ENCODE measurements at regions not wholly inside any gene's neighbourhood (a gene's known extent, or its start where the extent isn't known, plus 50 kb on each side); places are given as distances from the start of the nearest gene placed in this dataset.
"Not testable (repeated sequence)": the region's sequence is repeated elsewhere in the genome, so short reads cannot be mapped to it uniquely, and the experiment has no call there.

GRCh38 chr19:27746691-27747380 is 1466.1 kb downstream of the UQCRFS1 start:
- DNase-seq, result no peak

GRCh38 chr19:27745978-27746542 is 1466.9 kb downstream of the UQCRFS1 start:
- no peak for DNase-seq

GRCh38 chr19:27744926-27745768 is 1467.8 kb downstream of the UQCRFS1 start:
- DNase-seq, result no peak

- DNase-seq, result no peak
Observed at GRCh38 chr19:27742041-27742440, 1470.9 kb downstream of the UQCRFS1 start.

- DNase-seq, result no peak
Observed at GRCh38 chr19:27741236-27741635, 1471.7 kb downstream of the UQCRFS1 start.

GRCh38 chr19:27740396-27740795 is 1472.6 kb downstream of the UQCRFS1 start:
- DNase-seq, result no peak

- DNase-seq, result no peak
Observed at GRCh38 chr19:27738569-27739193, 1474.3 kb downstream of the UQCRFS1 start.

- no peak for DNase-seq
Observed at GRCh38 chr19:27736225-27736624, 1476.7 kb downstream of the UQCRFS1 start.

GRCh38 chr19:27735314-27735713 is 1477.6 kb downstream of the UQCRFS1 start:
- DNase-seq, result no peak

GRCh38 chr19:27734496-27735220 is 1478.3 kb downstream of the UQCRFS1 start:
- no peak for DNase-seq

- DNase-seq, result no peak
Observed at GRCh38 chr19:27733551-27734266, 1479.2 kb downstream of the UQCRFS1 start.

- DNase-seq, result no peak
Observed at GRCh38 chr19:27729332-27729731, 1483.6 kb downstream of the UQCRFS1 start.

GRCh38 chr19:27722625-27723024 is 1490.3 kb downstream of the UQCRFS1 start:
- DNase-seq, result no peak

GRCh38 chr19:27720155-27720554 is 1492.8 kb downstream of the UQCRFS1 start:
- no peak for DNase-seq

GRCh38 chr19:27719034-27719433 is 1493.9 kb downstream of the UQCRFS1 start:
- DNase-seq, result no peak

GRCh38 chr19:27718234-27718633 is 1494.7 kb downstream of the UQCRFS1 start:
- DNase-seq, result no peak

- DNase-seq, result no peak
Observed at GRCh38 chr19:27717825-27718224, 1495.1 kb downstream of the UQCRFS1 start.

- DNase-seq, result no peak
Observed at GRCh38 chr19:27716922-27717321, 1496.0 kb downstream of the UQCRFS1 start.

GRCh38 chr19:27714857-27715256 is 1498.1 kb downstream of the UQCRFS1 start:
- no peak for DNase-seq

GRCh38 chr19:27709496-27709895 is 1503.5 kb downstream of the UQCRFS1 start:
- no peak for DNase-seq

- not testable (repeated sequence) for DNase-seq
Observed at GRCh38 chr19:27708986-27709385, 1504.0 kb downstream of the UQCRFS1 start.

- DNase-seq, result not testable (repeated sequence)
Observed at GRCh38 chr19:27707026-27707425, 1505.9 kb downstream of the UQCRFS1 start.
